WTC11 (cell line): ENCODE measurements at regions not wholly inside any gene's neighbourhood (a gene's known extent, or its start where the extent isn't known, plus 50 kb on each side); places are given as distances from the start of the nearest gene placed in this dataset.

Experiments used
- ATAC-seq: fragments of 200-7000 bp; cut with Tn5 transposase; 2 replicates; pipeline ENCODE4 v1.10.0; 2021; ENCODE audit warnings: mild to moderate bottlenecking, moderate library complexity
- CTCF ChIA-PET: fragments of 300-600 bp; sonication (Branson Sonifier 250); formaldehyde crosslinking; loops from one replicate; lab custom pipeline; 2021; ENCODE audit warnings: antibody characterized with exemption; lab: Charles Lee
- POLR2A ChIA-PET: fragments of 350-600 bp; sonication (Branson Sonifier 250); formaldehyde crosslinking; loops from one replicate; lab custom pipeline; 2021; ENCODE audit warnings: antibody characterized with exemption; lab: Charles Lee
- DNase-seq: peaks from one replicate; pipeline ENCODE4 v3.0.0; 2021; ENCODE audit warnings: low spot score
- H3K27ac Mint-ChIP-seq: 2 replicates; pipeline ENCODE4 v1.8.0; 2021; ENCODE audit warnings: mixed read lengths
- H3K27me3 Mint-ChIP-seq: 2 replicates; pipeline ENCODE4 v1.8.0; 2021; ENCODE audit warnings: low read depth, mild to moderate bottlenecking, moderate library complexity, mixed read lengths
- H3K36me3 Mint-ChIP-seq: 2 replicates; pipeline ENCODE4 v1.8.0; 2021; ENCODE audit warnings: mixed read lengths
- H3K4me1 Mint-ChIP-seq: 2 replicates; pipeline ENCODE4 v1.8.0; 2022; ENCODE audit warnings: mixed read lengths
- H3K4me3 Mint-ChIP-seq: 2 replicates; pipeline ENCODE4 v1.8.0; 2021; ENCODE audit warnings: mild to moderate bottlenecking, moderate library complexity, mixed read lengths
- H3K9me3 Mint-ChIP-seq: 2 replicates; pipeline ENCODE4 v1.8.0; 2021; ENCODE audit warnings: mixed read lengths
- ATF6 ChIP-seq: sonication (generic); formaldehyde crosslinking; IDR thresholded peaks from 2 replicates; pipeline ENCODE4 v1.8.1; 2023; ENCODE audit warnings: mild to moderate bottlenecking, missing genetic modification reagents
- E2F4 ChIP-seq: sonication (generic); formaldehyde crosslinking; IDR thresholded peaks from 2 replicates; pipeline ENCODE4 v1.8.1; 2022; ENCODE audit warnings: low read depth, mild to moderate bottlenecking, moderate library complexity, missing genetic modification reagents, borderline replicate concordance
- EMX1 ChIP-seq: fragments of 250-450 bp; sonication (Bioruptor Pico); IDR thresholded peaks from 2 replicates; pipeline ENCODE4 v1.8.0; 2021; ENCODE audit warnings: mild to moderate bottlenecking
- ETV6 ChIP-seq: sonication (generic); formaldehyde crosslinking; IDR thresholded peaks from 2 replicates; pipeline ENCODE4 v1.8.1; 2022; ENCODE audit warnings: mild to moderate bottlenecking, missing genetic modification reagents
- FOXJ3 ChIP-seq: sonication (generic); formaldehyde crosslinking; IDR thresholded peaks from 2 replicates; pipeline ENCODE4 v1.9.0; 2021; ENCODE audit warnings: missing genetic modification reagents, mild to moderate bottlenecking, borderline replicate concordance
- FOXP4 ChIP-seq: sonication (generic); formaldehyde crosslinking; IDR thresholded peaks from 2 replicates; pipeline ENCODE4 v1.8.0; 2022; ENCODE audit warnings: mild to moderate bottlenecking, missing genetic modification reagents
- HMGXB4 ChIP-seq: sonication (generic); formaldehyde crosslinking; IDR thresholded peaks from 2 replicates; pipeline ENCODE4 v1.8.1; 2023; ENCODE audit warnings: mild to moderate bottlenecking, moderate library complexity, missing genetic modification reagents
- JUN ChIP-seq: sonication (generic); formaldehyde crosslinking; IDR thresholded peaks from 2 replicates; pipeline ENCODE4 v1.8.0; 2023; ENCODE audit warnings: mild to moderate bottlenecking, missing genetic modification reagents
- NFYB ChIP-seq: sonication (generic); formaldehyde crosslinking; conservative IDR thresholded peaks from 2 replicates; pipeline ENCODE4 v1.8.0; 2022; ENCODE audit warnings: low read depth, missing genetic modification reagents
- NR2C2 ChIP-seq: sonication (generic); formaldehyde crosslinking; IDR thresholded peaks from 2 replicates; pipeline ENCODE4 v1.8.0; 2022; ENCODE audit warnings: mild to moderate bottlenecking, missing genetic modification reagents
- PRDM15 ChIP-seq: sonication (generic); formaldehyde crosslinking; IDR thresholded peaks from 2 replicates; pipeline ENCODE4 v1.8.0; 2022; ENCODE audit warnings: missing genetic modification reagents
- RELA ChIP-seq: sonication (generic); formaldehyde crosslinking; IDR thresholded peaks from 2 replicates; pipeline ENCODE4 v1.8.1; 2022; ENCODE audit warnings: missing genetic modification reagents, mild to moderate bottlenecking, borderline replicate concordance
- USF1 ChIP-seq: sonication (generic); formaldehyde crosslinking; IDR thresholded peaks from 2 replicates; pipeline ENCODE4 v1.8.0; 2022; ENCODE audit warnings: mild to moderate bottlenecking, missing genetic modification reagents
- ZBTB43 ChIP-seq: sonication (generic); formaldehyde crosslinking; IDR thresholded peaks from 2 replicates; pipeline ENCODE4 v1.8.1; 2023; ENCODE audit warnings: mild to moderate bottlenecking, missing genetic modification reagents
- ZNF396 ChIP-seq: fragments of 250-450 bp; sonication (Bioruptor Pico); IDR thresholded peaks from 2 replicates; pipeline ENCODE4 v1.8.0; 2021; ENCODE audit warnings: mild to moderate bottlenecking, moderate library complexity, borderline replicate concordance
- ZNF423 ChIP-seq: fragments of 250-450 bp; sonication (Bioruptor Pico); IDR thresholded peaks from 2 replicates; pipeline ENCODE4 v2.1.2; 2022; ENCODE audit warnings: mild to moderate bottlenecking, moderate library complexity

GRCh38 chr1:87173231-87173630 is 155.4 kb upstream of the LMO4 start:
- Mint-ChIP-seq H3K9me3 (no peaks in the 10 kb centered on the region), H3K4me1 (peaks cover 12% of the 10 kb centered on the region), H3K27ac (no peak overlapping the region), H3K36me3 (no peaks in the 10 kb centered on the region), H3K27me3 (no peaks in the 10 kb centered on the region), H3K4me3 (no peak overlapping the region)
- TF ChIP-seq EMX1 (CRISPR knock-in tag) = no peak
- no peak for TF ChIP-seq ZNF396
- no peak for TF ChIP-seq RELA (CRISPR knock-in tag)
- TF ChIP-seq ATF6 (CRISPR knock-in tag) = no peak
- no peak for TF ChIP-seq PRDM15
- no peak for TF ChIP-seq HMGXB4 (CRISPR knock-in tag)
- TF ChIP-seq JUN (CRISPR knock-in tag) = no peak
- no peak for TF ChIP-seq E2F4 (CRISPR knock-in tag)
- no peak for TF ChIP-seq ZNF423 (CRISPR knock-in tag)
- no peak for TF ChIP-seq USF1 (CRISPR knock-in tag)
- no peak for TF ChIP-seq NFYB
- TF ChIP-seq ZBTB43 (CRISPR knock-in tag) = no peak
- TF ChIP-seq NR2C2 = no peak
- TF ChIP-seq FOXJ3 = no peak
- no peak for TF ChIP-seq ETV6 (CRISPR knock-in tag)
- TF ChIP-seq FOXP4 (CRISPR knock-in tag) = no peak
- CTCF ChIA-PET = interaction anchor here (1.4 kb wide), 1 partner anchor 107 kb away, joined by 5 read pairs; no protein-coding TSS in a partner anchor
- ATAC-seq (no peak), DNase-seq (no peak)
- POLR2A ChIA-PET = no interaction called here
